NOMO-1 treated with dmso at 0.1 percent for 144 hours (cell line): ENCODE measurements at regions not wholly inside any gene's neighbourhood (a gene's known extent, or its start where the extent isn't known, plus 50 kb on each side); places are given as distances from the start of the nearest gene placed in this dataset.

Experiments
- DNase-seq: peaks from one replicate; lab custom pipeline; 2025; ENCODE audit not compliant: unreplicated experiment; lab: John Stamatoyannopoulos, UW

- DNase-seq, result no peak
These were observed 153.0 kb upstream of the STX18 start for GRCh38 chr4:4694827-4695226.

GRCh38 chr4:4694296-4694772 lies 152.5 kb upstream of the STX18 start:
- no peak for DNase-seq

- DNase-seq, result no peak
These were observed 152.0 kb upstream of the STX18 start for GRCh38 chr4:4693755-4694295.

GRCh38 chr4:4693258-4693657 lies 151.4 kb upstream of the STX18 start:
- peak; percentile 55 for DNase-seq

- DNase-seq, result no peak
These were observed 149.0 kb upstream of the STX18 start for GRCh38 chr4:4690854-4691253.

- DNase-seq, result no peak
These were observed 148.0 kb upstream of the STX18 start for GRCh38 chr4:4689694-4690440.

GRCh38 chr4:4687935-4688727 lies 146.3 kb upstream of the STX18 start:
- no peak for DNase-seq

- DNase-seq, result no peak
These were observed 145.3 kb upstream of the STX18 start for GRCh38 chr4:4687100-4687499.

- no peak for DNase-seq
These were observed 144.3 kb upstream of the STX18 start for GRCh38 chr4:4685810-4686795.

- DNase-seq, result no peak
These were observed 139.8 kb upstream of the STX18 start for GRCh38 chr4:4681653-4682052.

GRCh38 chr4:4680758-4681157 lies 138.9 kb upstream of the STX18 start:
- DNase-seq, result no peak

- DNase-seq, result no peak
These were observed 138.4 kb upstream of the STX18 start for GRCh38 chr4:4680243-4680642.

GRCh38 chr4:4677556-4678522 lies 136.0 kb upstream of the STX18 start:
- DNase-seq, result no peak

GRCh38 chr4:4675641-4676040 lies 133.8 kb upstream of the STX18 start:
- no peak for DNase-seq

GRCh38 chr4:4675051-4675581 lies 133.3 kb upstream of the STX18 start:
- no peak for DNase-seq

GRCh38 chr4:4673070-4673469 lies 131.2 kb upstream of the STX18 start:
- DNase-seq, result no peak

- DNase-seq, result no peak
These were observed 130.6 kb upstream of the STX18 start for GRCh38 chr4:4672402-4672801.

GRCh38 chr4:4671774-4672349 lies 130.0 kb upstream of the STX18 start:
- no peak for DNase-seq

- DNase-seq, result no peak
These were observed 129.0 kb upstream of the STX18 start for GRCh38 chr4:4670869-4671268.
